Lung (tissue), 11 donors: ENCODE measurements at regions not wholly inside any gene's neighbourhood (a gene's known extent, or its start where the extent isn't known, plus 50 kb on each side); places are given as distances from the start of the nearest gene placed in this dataset.
"Not testable (repeated sequence)": the region's sequence is repeated elsewhere in the genome, so short reads cannot be mapped to it uniquely, and the experiment has no call there.

Experiments used
- ATAC-seq: fragments of 200-7000 bp; cut with Tn5 transposase; one replicate; pipeline ENCODE4 v1.9.1; 2020; ENCODE audit warnings: moderate number of reproducible peaks; ENCODE audit not compliant: insufficient read depth, low FRiP score
- DNase-seq, 3 donors: peaks; one replicate each; pipeline ENCODE4 v3.0.0-alpha.2; 2013 to 2017
- H3K27ac ChIP-seq, 2 donors: one replicate each; pipeline ENCODE4 v1.5.1; 2013; ENCODE audit warnings: mild to moderate bottlenecking in 2 of 2, moderate library complexity in 2 of 2, control low read depth in 1 of 2, inconsistent platforms in 1 of 2, low read depth in 1 of 2, low read length in 1 of 2
- H3K27me3 ChIP-seq, 3 donors: one replicate each; pipeline ENCODE4 v1.5.1; 2013; ENCODE audit warnings: low read length in 2 of 3; ENCODE audit not compliant: control insufficient read depth in 3 of 3, insufficient read depth in 3 of 3
- H3K36me3 ChIP-seq, 4 donors: one replicate each; pipeline ENCODE4 v1.5.1; 2013; ENCODE audit warnings: low read length in 4 of 4, mild to moderate bottlenecking in 1 of 4, moderate library complexity in 1 of 4; ENCODE audit not compliant: control insufficient read depth in 4 of 4, insufficient read depth in 4 of 4
- H3K4me1 ChIP-seq, 5 donors: one replicate each; pipeline ENCODE4 v1.5.1; 2013; ENCODE audit warnings: low read length in 5 of 5, mild to moderate bottlenecking in 2 of 5, moderate library complexity in 1 of 5; ENCODE audit not compliant: control insufficient read depth in 5 of 5, insufficient read depth in 5 of 5
- H3K4me3 ChIP-seq: one replicate; pipeline ENCODE4 v1.5.1; 2013; ENCODE audit warnings: mild to moderate bottlenecking, control low read depth, moderate library complexity
- H3K9ac ChIP-seq, 2 donors: one replicate each; pipeline ENCODE4 v1.5.1; 2013; ENCODE audit warnings: low read length in 2 of 2, control low read depth in 1 of 2; ENCODE audit not compliant: insufficient read depth in 1 of 2
- H3K9me3 ChIP-seq, 4 donors: one replicate each; pipeline ENCODE4 v1.5.1; 2013; ENCODE audit warnings: low read length in 3 of 4, mild to moderate bottlenecking in 1 of 4, moderate library complexity in 1 of 4; ENCODE audit not compliant: control insufficient read depth in 4 of 4, insufficient read depth in 3 of 4
- CTCF ChIP-seq: IDR thresholded peaks from 2 replicates; pipeline ENCODE4 v1.5.1; 2012; ENCODE audit warnings: mild to moderate bottlenecking; ENCODE audit errors: control extremely low read depth, extremely low read depth
- WGBS, 2 donors: extraction: QIAGEN DNeasy Blood & Tissue Kit; methylation state at CpG; one replicate each; pipeline ENCODE4 v1.1.7; 2013; 5-methylcytosine and 5-hydroxymethylcytosine counted together
- donor health status: control.
- donor health status: control.
- donor health status: Bipolar disorder and iron deficiency.
- donor health status: healthy.
- donor health status: DM: yes; HTN: yes; CAD: no.

- H3K36me3 ChIP-seq, result no peaks in the 10 kb centered on the region
- H3K27me3 ChIP-seq, result peaks cover 0 to 2% (median 0%) of the 10 kb centered on the region in 3 donors
- H3K9me3 ChIP-seq, result no peaks in the 10 kb centered on the region
- no peak overlapping the region for H3K9ac ChIP-seq
- no peak overlapping the region for H3K27ac ChIP-seq
- DNase-seq, result no peak
- no peaks in the 10 kb centered on the region for H3K4me1 ChIP-seq
- no peak for TF ChIP-seq CTCF
- WGBS, 2 donors, result 81 to 97% methylated on average over 2 of the region's 2 CpGs
- ATAC-seq, result no peak
- H3K4me3 ChIP-seq, result no peak overlapping the region
Measured at GRCh38 chrX:103428525-103428924, 52.2 kb downstream of the BEX3 start.

- 75 to 96% methylated on average over 7 of the region's 7 CpGs for WGBS, 2 donors
- not testable (repeated sequence) for H3K4me1 ChIP-seq, H3K27me3 ChIP-seq, H3K4me3 ChIP-seq, H3K9ac ChIP-seq, H3K36me3 ChIP-seq, ATAC-seq, H3K27ac ChIP-seq, DNase-seq, H3K9me3 ChIP-seq
Measured at GRCh38 chrX:103429026-103429425, 52.7 kb downstream of the BEX3 start.

- no peak for TF ChIP-seq CTCF
- Histone ChIP-seq H3K4me3 (no peak overlapping the region), H3K9me3 (no peaks in the 10 kb centered on the region), H3K27ac (no peak overlapping the region), H3K27me3 (peaks cover 0 to 7% (median 1%) of the 10 kb centered on the region in 3 donors), H3K9ac (no peak overlapping the region), H3K36me3 (no peaks in the 10 kb centered on the region), H3K4me1 (no peaks in the 10 kb centered on the region)
- DNase-seq (peak in 1 of 3 donors; percentile 1), ATAC-seq (no peak)
- 72 to 74% methylated on average over 7 of the region's 7 CpGs for WGBS, 2 donors
Measured at GRCh38 chrX:103431316-103431715, 55.0 kb downstream of the BEX3 start.

DNA sequence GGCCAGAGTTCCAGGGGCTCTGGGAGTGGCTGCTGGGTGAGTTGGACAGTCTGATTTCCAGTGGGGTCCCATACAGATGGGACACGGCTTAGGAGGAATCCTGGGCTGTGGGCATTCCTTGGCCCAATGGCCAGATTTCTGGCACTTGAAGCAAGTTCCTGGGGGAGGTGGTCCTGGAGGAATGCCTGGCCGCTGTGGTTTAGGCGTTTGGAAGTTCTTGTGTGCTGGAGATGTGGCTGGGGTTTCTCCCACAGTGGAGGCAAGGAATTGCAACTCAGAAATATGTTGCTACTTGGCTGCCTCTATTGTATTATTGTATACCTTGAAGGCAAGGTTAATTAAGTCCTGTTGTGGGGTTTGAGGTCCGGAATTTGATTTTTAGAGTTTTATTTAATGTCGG, 56.5 kb downstream of the BEX3 start:
- H3K27ac ChIP-seq, DNase-seq, H3K9ac ChIP-seq, H3K9me3 ChIP-seq, H3K4me3 ChIP-seq, ATAC-seq, H3K36me3 ChIP-seq, H3K4me1 ChIP-seq, H3K27me3 ChIP-seq: not testable (repeated sequence)
- WGBS, 2 donors, result 81 to 93% methylated on average over 5 of the region's 5 CpGs
